ENCODE measurements at regions not wholly inside any gene's neighbourhood (a gene's known extent, or its start where the extent isn't known, plus 50 kb on each side); places are given as distances from the start of the nearest gene placed in this dataset.

DNA sequence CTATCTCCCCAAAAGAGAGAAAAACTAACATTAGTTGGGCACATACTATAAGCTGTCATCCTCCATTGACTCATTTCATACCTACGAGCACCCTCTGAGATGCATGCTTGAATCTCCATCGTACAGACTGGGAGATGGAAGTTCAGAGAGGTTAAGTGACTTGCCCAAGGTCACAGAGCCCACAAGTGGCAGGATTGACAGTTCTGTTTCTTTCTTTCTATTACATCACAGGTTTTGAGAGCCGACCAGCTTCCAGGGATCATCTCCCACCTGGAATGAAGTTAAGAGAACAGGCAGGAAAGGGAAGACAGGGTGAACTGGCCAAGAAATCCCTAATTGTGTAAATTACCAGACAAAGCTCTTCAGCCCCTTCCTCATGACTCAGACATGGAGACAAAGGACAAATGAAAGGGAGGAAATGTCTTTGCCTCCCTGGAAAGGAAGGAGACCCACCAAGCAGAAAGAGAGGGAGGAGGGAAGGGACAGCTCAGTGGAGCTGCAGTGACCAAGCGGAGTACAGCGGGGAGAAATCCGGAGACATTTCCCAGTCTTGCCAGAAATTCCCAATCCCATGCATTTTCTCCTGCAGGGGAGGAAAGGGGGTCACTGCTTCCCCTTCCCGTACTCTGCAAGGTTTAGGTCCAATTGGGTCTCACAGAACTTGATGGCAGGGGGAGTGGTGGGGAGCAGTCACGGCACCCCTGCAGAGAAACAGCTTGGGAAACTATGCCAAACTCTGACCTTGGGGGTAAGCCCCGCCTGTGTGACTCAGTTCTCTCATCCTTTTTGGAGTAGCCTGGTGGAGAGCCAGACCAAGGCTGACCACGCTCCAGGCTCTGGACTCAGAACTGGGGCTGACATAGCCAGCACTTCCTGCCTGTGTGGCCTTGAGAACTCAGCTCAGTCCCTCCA lies 154.3 kb downstream of the ANKRD60 start:
- peaks cover 2% of the 10 kb centered on the region for H3K9me3 ChIP-seq (ENCODE audit: control insufficient read depth, low read length)
- no peak overlapping the region for H3K27ac ChIP-seq (ENCODE audit: low read length)
- H3K27me3 ChIP-seq (ENCODE audit: control insufficient read depth, insufficient read depth) = no peaks in the 10 kb centered on the region
- intact Hi-C loops (cut with DNase I) = no loop called here
- 54% methylated on average over 10 of the region's 10 CpGs for WGBS
- no peak overlapping the region for H3K4me3 ChIP-seq (ENCODE audit: low read length)
- H3K4me1 ChIP-seq (ENCODE audit: control insufficient read depth, insufficient read depth, low read length) = no peaks in the 10 kb centered on the region
- peak in 1 of 3 donors; percentile 33 for DNase-seq
- peak; percentile 8 to 65 for ATAC-seq

GRCh38 chr20:58072695-58073671 lies 155.5 kb downstream of the ANKRD60 start:
- intact Hi-C loops (cut with DNase I) = no loop called here
- peak in 1 of 2 donors; percentile 36 for ATAC-seq
- peak in 1 of 3 donors; percentile 19 for DNase-seq
- WGBS = 86% methylated on average over 15 of the region's 15 CpGs
- Histone ChIP-seq H3K4me3 (ENCODE audit: low read length) (no peak overlapping the region), H3K9me3 (ENCODE audit: control insufficient read depth, low read length) (peaks cover 2% of the 10 kb centered on the region), H3K27me3 (ENCODE audit: control insufficient read depth, insufficient read depth) (no peaks in the 10 kb centered on the region), H3K4me1 (ENCODE audit: control insufficient read depth, insufficient read depth, low read length) (no peaks in the 10 kb centered on the region), H3K27ac (ENCODE audit: low read length) (no peak overlapping the region)

- H3K4me3 ChIP-seq (ENCODE audit: low read length) = no peak overlapping the region
- no peak overlapping the region for H3K27ac ChIP-seq (ENCODE audit: low read length)
- 90% methylated on average over 3 of the region's 3 CpGs for WGBS
- no peaks in the 10 kb centered on the region for H3K4me1 ChIP-seq (ENCODE audit: control insufficient read depth, insufficient read depth, low read length)
- DNase-seq = no peak
- no peaks in the 10 kb centered on the region for H3K9me3 ChIP-seq (ENCODE audit: control insufficient read depth, low read length)
- intact Hi-C loops (cut with DNase I) = no loop called here
- no peak for ATAC-seq
- H3K27me3 ChIP-seq (ENCODE audit: control insufficient read depth, insufficient read depth) = no peaks in the 10 kb centered on the region
These were observed 156.5 kb downstream of the ANKRD60 start for GRCh38 chr20:58071991-58072390.

GRCh38 chr20:58071298-58071697 lies 157.2 kb downstream of the ANKRD60 start:
- H3K27ac ChIP-seq (ENCODE audit: low read length) = no peak overlapping the region
- ATAC-seq (no peak), DNase-seq (peak in 1 of 3 donors; percentile 2)
- intact Hi-C loops (cut with DNase I) = no loop called here
- H3K27me3 ChIP-seq (ENCODE audit: control insufficient read depth, insufficient read depth) = no peaks in the 10 kb centered on the region
- H3K4me3 ChIP-seq (ENCODE audit: low read length) = no peak overlapping the region
- no peaks in the 10 kb centered on the region for H3K4me1 ChIP-seq (ENCODE audit: control insufficient read depth, insufficient read depth, low read length)
- H3K9me3 ChIP-seq (ENCODE audit: control insufficient read depth, low read length) = no peaks in the 10 kb centered on the region

GRCh38 chr20:58070664-58071196 lies 157.7 kb downstream of the ANKRD60 start:
- Histone ChIP-seq H3K27ac (ENCODE audit: low read length) (no peak overlapping the region), H3K9me3 (ENCODE audit: control insufficient read depth, low read length) (no peaks in the 10 kb centered on the region), H3K4me1 (ENCODE audit: control insufficient read depth, insufficient read depth, low read length) (no peaks in the 10 kb centered on the region), H3K27me3 (ENCODE audit: control insufficient read depth, insufficient read depth) (no peaks in the 10 kb centered on the region), H3K4me3 (ENCODE audit: low read length) (no peak overlapping the region)
- intact Hi-C loops (cut with DNase I) = no loop called here
- ATAC-seq (no peak), DNase-seq (peak in 1 of 3 donors; percentile 28)
- 75% methylated on average over 11 of the region's 11 CpGs for WGBS

DNA sequence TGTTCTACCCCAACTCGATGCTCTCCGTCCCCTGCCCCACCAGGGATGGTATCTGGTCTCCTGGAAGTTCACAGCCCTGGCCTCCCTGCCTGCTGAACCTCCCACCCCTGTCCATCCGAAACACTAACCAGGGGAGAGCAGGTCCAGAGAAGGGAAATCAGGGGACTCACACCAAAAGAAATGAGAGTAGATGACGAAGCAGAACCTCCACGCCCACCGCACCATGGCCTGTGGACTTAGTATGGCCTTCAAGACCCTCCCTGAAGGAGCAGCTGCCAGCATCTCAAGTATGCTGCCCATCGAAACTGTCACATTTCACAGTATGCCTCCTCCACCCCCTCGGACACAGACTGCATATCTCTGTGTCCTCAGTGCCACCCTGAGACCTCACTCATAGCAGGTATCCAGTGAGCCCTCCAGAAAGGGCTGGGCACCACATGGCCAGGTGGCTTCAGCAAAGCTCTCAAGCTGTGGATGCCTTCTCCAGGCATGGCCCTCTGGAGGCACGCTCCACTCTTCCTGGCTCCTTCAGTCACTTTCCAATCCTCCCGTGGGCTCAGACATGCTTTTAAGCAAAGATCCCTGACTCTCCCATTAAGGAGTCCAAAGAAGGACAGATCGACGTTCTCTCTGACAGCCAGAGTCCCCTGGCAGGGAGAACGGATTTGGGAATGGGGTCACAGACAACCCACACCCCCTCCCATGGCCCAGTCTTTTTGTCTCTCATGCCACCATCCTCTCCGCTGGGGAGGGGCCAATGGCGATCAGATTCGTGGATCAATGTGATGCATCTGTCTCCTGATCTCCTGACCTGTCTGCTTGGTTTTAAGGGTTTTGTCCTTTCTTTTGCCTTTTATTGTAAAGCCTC lies 158.4 kb downstream of the ANKRD60 start:
- no peak for ATAC-seq
- intact Hi-C loops (cut with DNase I) = no loop called here

GRCh38 chr20:58069207-58069606 lies 159.2 kb downstream of the ANKRD60 start:
- Histone ChIP-seq H3K9me3 (ENCODE audit: control insufficient read depth, low read length) (no peaks in the 10 kb centered on the region), H3K27ac (ENCODE audit: low read length) (no peak overlapping the region), H3K4me3 (ENCODE audit: low read length) (no peak overlapping the region), H3K27me3 (ENCODE audit: control insufficient read depth, insufficient read depth) (no peaks in the 10 kb centered on the region), H3K4me1 (ENCODE audit: control insufficient read depth, insufficient read depth, low read length) (no peaks in the 10 kb centered on the region)
- ATAC-seq (no peak), DNase-seq (peak in 1 of 3 donors; percentile 23)
- intact Hi-C loops (cut with DNase I) = no loop called here
- 69% methylated on average over 12 of the region's 12 CpGs for WGBS

More for the DNA sequence above, 158.4 kb downstream of the ANKRD60 start:
- Histone ChIP-seq H3K9me3 (ENCODE audit: control insufficient read depth, low read length) (no peaks in the 10 kb centered on the region), H3K4me3 (ENCODE audit: low read length) (no peak overlapping the region), H3K27me3 (ENCODE audit: control insufficient read depth, insufficient read depth) (no peaks in the 10 kb centered on the region), H3K27ac (ENCODE audit: low read length) (no peak overlapping the region), H3K4me1 (ENCODE audit: control insufficient read depth, insufficient read depth, low read length) (no peaks in the 10 kb centered on the region)
- DNase-seq = peak in 1 of 3 donors; percentile 6
- 87% methylated on average over 16 of the region's 16 CpGs for WGBS

- H3K27ac ChIP-seq (ENCODE audit: low read length) = no peak overlapping the region
- ATAC-seq (no peak), DNase-seq (peak in 1 of 3 donors; percentile 4)
- intact Hi-C loops (cut with DNase I) = no loop called here
- no peaks in the 10 kb centered on the region for H3K9me3 ChIP-seq (ENCODE audit: control insufficient read depth, low read length)
- H3K27me3 ChIP-seq (ENCODE audit: control insufficient read depth, insufficient read depth) = no peaks in the 10 kb centered on the region
- WGBS = 59% methylated on average over 6 of the region's 6 CpGs
- H3K4me1 ChIP-seq (ENCODE audit: control insufficient read depth, insufficient read depth, low read length) = no peaks in the 10 kb centered on the region
- no peak overlapping the region for H3K4me3 ChIP-seq (ENCODE audit: low read length)
These were observed 162.7 kb downstream of the ANKRD60 start for GRCh38 chr20:58065508-58066361.

DNA sequence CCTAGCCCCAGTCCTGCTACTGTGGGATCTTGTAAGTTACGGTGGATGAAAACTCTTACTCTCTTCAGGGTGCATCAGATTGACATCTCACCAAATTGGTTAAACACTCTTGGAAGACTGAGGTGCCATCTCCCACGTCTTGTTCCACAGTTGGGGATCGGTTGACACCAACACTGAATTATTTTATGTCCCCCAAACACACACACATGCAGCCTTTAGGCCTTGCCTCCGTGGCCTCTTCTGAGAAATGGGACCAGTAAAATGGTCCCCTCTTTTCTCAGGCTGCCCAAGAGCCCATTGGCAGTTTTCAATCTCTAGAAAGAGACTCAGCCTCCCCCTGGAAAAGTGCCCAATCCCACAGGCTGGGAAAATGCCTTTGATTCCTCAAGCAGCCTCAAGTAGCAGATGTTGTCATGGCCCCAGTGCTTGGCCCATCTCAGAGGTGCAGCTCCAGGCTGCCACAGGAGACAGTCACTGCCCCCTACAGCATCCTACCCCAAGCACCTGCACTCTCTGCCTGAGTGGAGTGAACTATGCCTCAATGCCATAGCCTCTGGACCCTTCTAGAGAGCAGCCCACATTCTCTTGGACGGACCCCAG lies 163.9 kb downstream of the ANKRD60 start:
- no peaks in the 10 kb centered on the region for H3K9me3 ChIP-seq (ENCODE audit: control insufficient read depth, low read length)
- DNase-seq (peak in 1 of 3 donors; percentile 10), ATAC-seq (no peak)
- WGBS = 81% methylated on average over 5 of the region's 5 CpGs
- H3K27me3 ChIP-seq (ENCODE audit: control insufficient read depth, insufficient read depth) = no peaks in the 10 kb centered on the region
- H3K27ac ChIP-seq (ENCODE audit: low read length) = no peak overlapping the region
- intact Hi-C loops (cut with DNase I) = no loop called here
- H3K4me1 ChIP-seq (ENCODE audit: control insufficient read depth, insufficient read depth, low read length) = no peaks in the 10 kb centered on the region
- H3K4me3 ChIP-seq (ENCODE audit: low read length) = no peak overlapping the region
